ENCODE measurements at regions not wholly inside any gene's neighbourhood (a gene's known extent, or its start where the extent isn't known, plus 50 kb on each side); places are given as distances from the start of the nearest gene placed in this dataset.

- Histone ChIP-seq H2BK15ac (ENCODE audit: low read depth, low read length) (no peak overlapping the region), H3K36me3 (ENCODE audit: control insufficient read depth, insufficient read depth, low read length) (no peaks in the 10 kb centered on the region), H3K23ac (ENCODE audit: low read depth, low read length) (no peak overlapping the region), H3K14ac (replicated peaks; ENCODE audit: low read depth, low read length) (peak overlapping the region; percentile 70), H3K4me1 (ENCODE audit: control insufficient read depth, insufficient read depth, low read length) (0 out of 2 replicates have a peak, but pooled peaks cover 2% of the 10 kb centered on the region), H4K91ac (ENCODE audit: insufficient read depth, low read depth, low read length) (no peak overlapping the region), H3K27me3 (ENCODE audit: control insufficient read depth, insufficient read depth, low read length) (no peaks in the 10 kb centered on the region), H4K5ac (ENCODE audit: low read depth, low read length) (no peak overlapping the region), H4K20me1 (ENCODE audit: insufficient read depth, low read length) (no peaks in the 10 kb centered on the region), H3K9me1 (ENCODE audit: insufficient read depth, low read length) (no peaks in the 10 kb centered on the region), H3K79me1 (ENCODE audit: low read depth in 1 of 2, low read length in 2 of 2) (no peaks in the 10 kb centered on the region), H3K9me3 (ENCODE audit: control insufficient read depth, insufficient read depth, low read length) (no peaks in the 10 kb centered on the region; the same call in 1 of the 2 replicates), H3K4me2 (ENCODE audit: low read depth, low read length) (no peak overlapping the region), H2BK120ac (ENCODE audit: low read depth, low read length) (no peak overlapping the region), H2AFZ (replicated peaks; ENCODE audit: low read length, poor library complexity) (no peak overlapping the region), H2AK9ac (replicated peaks; ENCODE audit: low read depth, low read length, poor library complexity) (no peak overlapping the region), H3K9ac (ENCODE audit: low read depth, low read length) (no peak overlapping the region), H3K27ac (ENCODE audit: insufficient read depth, low read length) (no peak overlapping the region), H3K4me3 (ENCODE audit: insufficient read depth, low read depth, low read length) (no peak overlapping the region), H3K18ac (ENCODE audit: low read depth, low read length) (peak overlapping the region; percentile 11; the same call in 1 of the 2 replicates), H2BK5ac (ENCODE audit: low read depth, low read length, poor library complexity, severe bottlenecking) (no peak overlapping the region), H3K4ac (ENCODE audit: low read depth, low read length) (peak overlapping the region; percentile 68; the same call in 1 of the 2 replicates), H2BK20ac (ENCODE audit: low read depth, low read length) (no peak overlapping the region), H4K8ac (ENCODE audit: low read depth in 2 of 2, low read length in 2 of 2) (peak overlapping the region in 1 of 2 experiments; percentile 56; a peak in 1 of 4 replicates), H3K56ac (ENCODE audit: extremely low read depth, insufficient read depth, low read length) (no peak overlapping the region), H2AK5ac (ENCODE audit: low read depth, low read length) (no peak overlapping the region)
- TF ChIP-seq ELK1 (IDR thresholded peaks at IDR 0.05; ENCODE audit: borderline replicate concordance, low read depth, low read length) (no peak), NFE2L2 (IDR thresholded peaks at IDR 0.05; ENCODE audit: low read depth, low read length) (no peak), FOS (IDR thresholded peaks at IDR 0.05; ENCODE audit: low read depth, low read length) (no peak), POLR2A (IDR thresholded peaks at IDR 0.05; ENCODE audit: low read depth, low read length) (no peak), CHD1 (IDR thresholded peaks at IDR 0.05; ENCODE audit: low read depth, low read length) (no peak), MAFK (IDR thresholded peaks at IDR 0.05; ENCODE audit: low read depth, low read length) (no peak), CEBPB (IDR thresholded peaks at IDR 0.05; ENCODE audit: low read depth, low read length) (no peak), USF2 (IDR thresholded peaks at IDR 0.05; ENCODE audit: low read depth, low read length) (no peak), RCOR1 (IDR thresholded peaks at IDR 0.05; ENCODE audit: insufficient replicate concordance, low read length) (no peak), MXI1 (IDR thresholded peaks at IDR 0.05; ENCODE audit: borderline replicate concordance, low read depth, low read length) (no peak), RFX5 (IDR thresholded peaks at IDR 0.05; ENCODE audit: low read depth, low read length) (no peak), CTCF (conservative IDR thresholded peaks at IDR 0.05; ENCODE audit: low read depth, low read length) (no peak), MAZ (IDR thresholded peaks at IDR 0.05; ENCODE audit: borderline replicate concordance, low read depth, low read length) (no peak), SMC3 (IDR thresholded peaks at IDR 0.05; ENCODE audit: low read depth, low read length) (no peak), RAD21 (IDR thresholded peaks at IDR 0.05; ENCODE audit: low read length) (no peak), BHLHE40 (IDR thresholded peaks at IDR 0.05; ENCODE audit: low read depth, low read length) (no peak)
- BruUV-seq (replicated peaks) = no TSS peak
- ChIA-PET CTCF (no interaction called here), POLR2A (ENCODE audit: unreplicated experiment) (no interaction called here)
- dilution Hi-C loops (cut with HindIII; ENCODE audit: low sequenced_read_pairs, unreplicated experiment) = no loop called here
- peak; percentile 51 for ATAC-seq (ENCODE audit: low read depth)
- DNase-seq = no peak
- intact Hi-C loops (cut with micrococcal nuclease) = no loop called here
- no CpG with 5 or more reads among the region's 4 CpGs for WGBS, 2 experiments (ENCODE audit: extremely low coverage in 2 of 2, insufficient read length in 1 of 2)
- in situ Hi-C loops (cut with MboI; ENCODE audit: low sequenced_read_pairs) = no loop called here
These were observed 258.1 kb upstream of the NOCT start for GRCh38 chr4:138757432-138757831.
